ENCODE measurements at regions not wholly inside any gene's neighbourhood (a gene's known extent, or its start where the extent isn't known, plus 50 kb on each side); places are given as distances from the start of the nearest gene placed in this dataset.

GRCh38 chr2:11094021-11094810 is 61.1 kb upstream of the SLC66A3 start:
- no peak overlapping the region for H3K4me3 Mint-ChIP-seq

GRCh38 chr2:11096591-11096990 is 58.7 kb upstream of the SLC66A3 start:
- Mint-ChIP-seq H3K27me3 (no peaks in the 10 kb centered on the region), H3K4me3 (no peak overlapping the region), H3K27ac (no peak overlapping the region), H3K4me1 (peaks cover 0 to under 1% (median 0%) of the 10 kb centered on the region in 4 donors), H3K9me3 (no peaks in the 10 kb centered on the region), H3K36me3 (no peaks in the 10 kb centered on the region)
- Histone ChIP-seq H3K4me3 (ENCODE audit: low read depth, low read length) (no peak overlapping the region), H3K9me3 (ENCODE audit: control insufficient read depth in 2 of 2, low read length in 2 of 2) (no peaks in the 10 kb centered on the region), H3K4me1 (ENCODE audit: control insufficient read depth, insufficient read depth, low read length, poor library complexity, severe bottlenecking) (no peaks in the 10 kb centered on the region), H3K27me3 (ENCODE audit: control insufficient read depth, insufficient read depth, low read length) (no peaks in the 10 kb centered on the region), H3K36me3 (ENCODE audit: control insufficient read depth, insufficient read depth, low read length) (no peaks in the 10 kb centered on the region), H3K27ac (ENCODE audit: insufficient read depth, low read length, poor library complexity, severe bottlenecking) (no peak overlapping the region)
- ATAC-seq (ENCODE audit: low read depth in 2 of 2) (no peak), DNase-seq (no peak)

More at GRCh38 chr2:11094021-11094810, 61.1 kb upstream of the SLC66A3 start:
- Histone ChIP-seq H3K9me3 (ENCODE audit: control insufficient read depth in 2 of 2, low read length in 2 of 2) (no peaks in the 10 kb centered on the region), H3K36me3 (ENCODE audit: control insufficient read depth, insufficient read depth, low read length) (no peaks in the 10 kb centered on the region), H3K27ac (ENCODE audit: insufficient read depth, low read length, poor library complexity, severe bottlenecking) (no peak overlapping the region), H3K4me3 (ENCODE audit: low read depth, low read length) (no peak overlapping the region), H3K4me1 (ENCODE audit: control insufficient read depth, insufficient read depth, low read length, poor library complexity, severe bottlenecking) (no peaks in the 10 kb centered on the region), H3K27me3 (ENCODE audit: control insufficient read depth, insufficient read depth, low read length) (no peaks in the 10 kb centered on the region)
- no peaks in the 10 kb centered on the region for H3K36me3 Mint-ChIP-seq
- H3K4me1 Mint-ChIP-seq: no peaks in the 10 kb centered on the region
- ATAC-seq (ENCODE audit: low read depth in 2 of 2) (no peak), DNase-seq (no peak)
- H3K27ac Mint-ChIP-seq: no peak overlapping the region
- no peaks in the 10 kb centered on the region for H3K9me3 Mint-ChIP-seq
- H3K27me3 Mint-ChIP-seq: peaks cover 9% of the 10 kb centered on the region

GRCh38 chr2:11097038-11097720 is 58.1 kb upstream of the SLC66A3 start:
- Mint-ChIP-seq H3K27ac (peak overlapping the region in 1 of 3 donors; percentile 17), H3K4me1 (peaks cover 0 to 7% (median 1%) of the 10 kb centered on the region in 4 donors), H3K27me3 (no peaks in the 10 kb centered on the region), H3K4me3 (no peak overlapping the region), H3K36me3 (no peaks in the 10 kb centered on the region), H3K9me3 (no peaks in the 10 kb centered on the region)
- H3K4me1 ChIP-seq (ENCODE audit: control insufficient read depth, insufficient read depth, low read length, poor library complexity, severe bottlenecking): no peaks in the 10 kb centered on the region
- H3K9me3 ChIP-seq (ENCODE audit: control insufficient read depth in 2 of 2, low read length in 2 of 2): no peaks in the 10 kb centered on the region
- no peak overlapping the region for H3K4me3 ChIP-seq (ENCODE audit: low read depth, low read length)
- ATAC-seq (ENCODE audit: low read depth in 2 of 2) (no peak), DNase-seq (no peak)
- H3K27ac ChIP-seq (ENCODE audit: insufficient read depth, low read length, poor library complexity, severe bottlenecking): no peak overlapping the region
- H3K27me3 ChIP-seq (ENCODE audit: control insufficient read depth, insufficient read depth, low read length): no peaks in the 10 kb centered on the region
- H3K36me3 ChIP-seq (ENCODE audit: control insufficient read depth, insufficient read depth, low read length): no peaks in the 10 kb centered on the region

- no peaks in the 10 kb centered on the region for H3K9me3 Mint-ChIP-seq
- no peaks in the 10 kb centered on the region for H3K9me3 ChIP-seq (ENCODE audit: control insufficient read depth in 2 of 2, low read length in 2 of 2)
- H3K27me3 Mint-ChIP-seq: no peaks in the 10 kb centered on the region
Observed at GRCh38 chr2:11097854-11098387, 57.3 kb upstream of the SLC66A3 start.

GRCh38 chr2:11099122-11100065 is 55.9 kb upstream of the SLC66A3 start:
- H3K4me3 Mint-ChIP-seq: no peak overlapping the region
- no peaks in the 10 kb centered on the region for H3K27me3 Mint-ChIP-seq
- H3K9me3 ChIP-seq (ENCODE audit: control insufficient read depth in 2 of 2, low read length in 2 of 2): no peaks in the 10 kb centered on the region
- H3K36me3 ChIP-seq (ENCODE audit: control insufficient read depth, insufficient read depth, low read length): no peaks in the 10 kb centered on the region
- H3K27ac Mint-ChIP-seq: no peak overlapping the region
- H3K4me3 ChIP-seq (ENCODE audit: low read depth, low read length): no peak overlapping the region
- peaks cover 12% of the 10 kb centered on the region for H3K4me1 ChIP-seq (ENCODE audit: control insufficient read depth, insufficient read depth, low read length, poor library complexity, severe bottlenecking)
- H3K9me3 Mint-ChIP-seq: no peaks in the 10 kb centered on the region
- no peaks in the 10 kb centered on the region for H3K36me3 Mint-ChIP-seq
- H3K4me1 Mint-ChIP-seq: peaks cover 6 to 27% (median 11%) of the 10 kb centered on the region in 4 donors
- DNase-seq (no peak), ATAC-seq (ENCODE audit: low read depth in 2 of 2) (no peak)
- H3K27ac ChIP-seq (ENCODE audit: insufficient read depth, low read length, poor library complexity, severe bottlenecking): no peak overlapping the region
- no peaks in the 10 kb centered on the region for H3K27me3 ChIP-seq (ENCODE audit: control insufficient read depth, insufficient read depth, low read length)

More at GRCh38 chr2:11097854-11098387, 57.3 kb upstream of the SLC66A3 start:
- no peaks in the 10 kb centered on the region for H3K4me1 ChIP-seq (ENCODE audit: control insufficient read depth, insufficient read depth, low read length, poor library complexity, severe bottlenecking)
- peaks cover 0 to 14% (median 2%) of the 10 kb centered on the region in 4 donors for H3K4me1 Mint-ChIP-seq
- H3K27ac Mint-ChIP-seq: peak overlapping the region in 1 of 3 donors; percentile 17
- no peaks in the 10 kb centered on the region for H3K27me3 ChIP-seq (ENCODE audit: control insufficient read depth, insufficient read depth, low read length)
- DNase-seq: no peak
- H3K36me3 ChIP-seq (ENCODE audit: control insufficient read depth, insufficient read depth, low read length): no peaks in the 10 kb centered on the region
- no peaks in the 10 kb centered on the region for H3K36me3 Mint-ChIP-seq
- H3K27ac ChIP-seq (ENCODE audit: insufficient read depth, low read length, poor library complexity, severe bottlenecking): no peak overlapping the region
- no peak for ATAC-seq (ENCODE audit: low read depth in 2 of 2)
- no peak overlapping the region for H3K4me3 Mint-ChIP-seq
- no peak overlapping the region for H3K4me3 ChIP-seq (ENCODE audit: low read depth, low read length)

- Histone ChIP-seq H3K27ac (ENCODE audit: insufficient read depth, low read length, poor library complexity, severe bottlenecking) (no peak overlapping the region), H3K36me3 (ENCODE audit: control insufficient read depth, insufficient read depth, low read length) (no peaks in the 10 kb centered on the region), H3K27me3 (ENCODE audit: control insufficient read depth, insufficient read depth, low read length) (no peaks in the 10 kb centered on the region), H3K4me1 (ENCODE audit: control insufficient read depth, insufficient read depth, low read length, poor library complexity, severe bottlenecking) (peaks cover 18% of the 10 kb centered on the region), H3K4me3 (ENCODE audit: low read depth, low read length) (no peak overlapping the region), H3K9me3 (ENCODE audit: control insufficient read depth in 2 of 2, low read length in 2 of 2) (no peaks in the 10 kb centered on the region)
- Mint-ChIP-seq H3K9me3 (no peaks in the 10 kb centered on the region), H3K27me3 (no peaks in the 10 kb centered on the region), H3K4me3 (no peak overlapping the region), H3K27ac (no peak overlapping the region), H3K4me1 (peaks cover 6 to 28% (median 15%) of the 10 kb centered on the region in 4 donors), H3K36me3 (no peaks in the 10 kb centered on the region)
- ATAC-seq (ENCODE audit: low read depth in 2 of 2) (no peak), DNase-seq (no peak)
Observed at GRCh38 chr2:11100130-11100529, 55.1 kb upstream of the SLC66A3 start.

- no peaks in the 10 kb centered on the region for H3K36me3 Mint-ChIP-seq
- no peaks in the 10 kb centered on the region for H3K27me3 ChIP-seq (ENCODE audit: control insufficient read depth, insufficient read depth, low read length)
- no peak overlapping the region for H3K4me3 Mint-ChIP-seq
- ATAC-seq (ENCODE audit: low read depth in 2 of 2) (no peak), DNase-seq (no peak)
- H3K27ac ChIP-seq (ENCODE audit: insufficient read depth, low read length, poor library complexity, severe bottlenecking): no peak overlapping the region
- no peaks in the 10 kb centered on the region for H3K9me3 ChIP-seq (ENCODE audit: control insufficient read depth in 2 of 2, low read length in 2 of 2)
- no peaks in the 10 kb centered on the region for H3K36me3 ChIP-seq (ENCODE audit: control insufficient read depth, insufficient read depth, low read length)
- no peak overlapping the region for H3K27ac Mint-ChIP-seq
- H3K4me1 Mint-ChIP-seq: peaks cover 10 to 37% (median 20%) of the 10 kb centered on the region in 4 donors
- no peaks in the 10 kb centered on the region for H3K9me3 Mint-ChIP-seq
- H3K4me3 ChIP-seq (ENCODE audit: low read depth, low read length): no peak overlapping the region
- peaks cover 27% of the 10 kb centered on the region for H3K4me1 ChIP-seq (ENCODE audit: control insufficient read depth, insufficient read depth, low read length, poor library complexity, severe bottlenecking)
- no peaks in the 10 kb centered on the region for H3K27me3 Mint-ChIP-seq
Observed at GRCh38 chr2:11100976-11101375, 54.3 kb upstream of the SLC66A3 start.
